NCI-H146 treated with DMSO at 0.1 percent for 48 hours (cell line): ENCODE measurements at regions not wholly inside any gene's neighbourhood (a gene's known extent, or its start where the extent isn't known, plus 50 kb on each side); places are given as distances from the start of the nearest gene placed in this dataset.

Source experiments
- DNase-seq: peaks from one replicate; lab custom pipeline; 2025; ENCODE audit not compliant: unreplicated experiment; lab: John Stamatoyannopoulos, UW

GRCh38 chr3:116920826-116921610, 211.4 kb downstream of the TUSC7 start:
- DNase-seq, result no peak

GRCh38 chr3:116927918-116928317, 218.3 kb downstream of the TUSC7 start:
- no peak for DNase-seq

- no peak for DNase-seq
These were observed 220.1 kb downstream of the TUSC7 start for GRCh38 chr3:116929505-116930222.

GRCh38 chr3:116930786-116931185, 221.2 kb downstream of the TUSC7 start:
- no peak for DNase-seq

GRCh38 chr3:116939091-116939490, 229.5 kb downstream of the TUSC7 start:
- no peak for DNase-seq

GRCh38 chr3:116939550-116939949, 230.0 kb downstream of the TUSC7 start:
- DNase-seq, result no peak

- DNase-seq, result no peak
These were observed 231.1 kb downstream of the TUSC7 start for GRCh38 chr3:116940719-116941118.

GRCh38 chr3:116946376-116946775, 236.8 kb downstream of the TUSC7 start:
- no peak for DNase-seq

- no peak for DNase-seq
These were observed 237.6 kb downstream of the TUSC7 start for GRCh38 chr3:116947148-116947547.

- DNase-seq, result no peak
These were observed 238.2 kb downstream of the TUSC7 start for GRCh38 chr3:116947809-116948208.

- no peak for DNase-seq
These were observed 240.9 kb downstream of the TUSC7 start for GRCh38 chr3:116950301-116951055.

GRCh38 chr3:116951610-116952009, 242.0 kb downstream of the TUSC7 start:
- no peak for DNase-seq

- no peak for DNase-seq
These were observed 248.7 kb downstream of the TUSC7 start for GRCh38 chr3:116958291-116958690.

GRCh38 chr3:116961106-116961505, 251.5 kb downstream of the TUSC7 start:
- no peak for DNase-seq

GRCh38 chr3:116963802-116964201, 254.2 kb downstream of the TUSC7 start:
- DNase-seq, result no peak

- DNase-seq, result no peak
These were observed 257.1 kb downstream of the TUSC7 start for GRCh38 chr3:116966649-116967048.

GRCh38 chr3:116969135-116969534, 259.6 kb downstream of the TUSC7 start:
- no peak for DNase-seq

GRCh38 chr3:116969646-116970045, 260.1 kb downstream of the TUSC7 start:
- DNase-seq, result no peak

- no peak for DNase-seq
These were observed 262.0 kb downstream of the TUSC7 start for GRCh38 chr3:116971531-116971930.

GRCh38 chr3:116974702-116975101, 265.1 kb downstream of the TUSC7 start:
- no peak for DNase-seq

GRCh38 chr3:116977441-116977840, 267.9 kb downstream of the TUSC7 start:
- DNase-seq, result no peak

GRCh38 chr3:116980099-116980498, 270.5 kb downstream of the TUSC7 start:
- DNase-seq, result no peak
